Hepatocyte (in vitro differentiated cells): ENCODE measurements at regions not wholly inside any gene's neighbourhood (a gene's known extent, or its start where the extent isn't known, plus 50 kb on each side); places are given as distances from the start of the nearest gene placed in this dataset.

ENCODE experiments used
- DNase-seq: peaks from one replicate; pipeline ENCODE4 v3.0.0-alpha.2; 2016; ENCODE audit warnings: low spot score
- H2AFZ ChIP-seq: fragments of 200-600 bp; sonication (generic); 2 replicates; pipeline ENCODE4 v1.6.0; 2016; ENCODE audit warnings: antibody characterized with exemption, mild to moderate bottlenecking
- H3K27ac ChIP-seq: fragments of 200-600 bp; sonication (generic); 2 replicates; pipeline ENCODE4 v1.5.1; 2016; ENCODE audit warnings: mild to moderate bottlenecking
- H3K27me3 ChIP-seq: fragments of 200-600 bp; sonication (generic); 2 replicates; pipeline ENCODE4 v1.6.1; 2016
- H3K36me3 ChIP-seq: fragments of 200-600 bp; sonication (generic); replicated peaks from 2 replicates; pipeline ENCODE4 v1.5.1; 2016; ENCODE audit warnings: low read depth; ENCODE audit not compliant: insufficient read depth
- H3K4me1 ChIP-seq: fragments of 200-600 bp; sonication (generic); 2 replicates; pipeline ENCODE4 v1.5.1; 2016; ENCODE audit warnings: mild to moderate bottlenecking, moderate library complexity; ENCODE audit not compliant: insufficient read depth
- H3K4me2 ChIP-seq: fragments of 200-600 bp; sonication (generic); 2 replicates; pipeline ENCODE4 v1.6.0; 2016
- H3K4me3 ChIP-seq: fragments of 200-600 bp; sonication (generic); 2 replicates; pipeline ENCODE4 v1.5.1; 2016; ENCODE audit warnings: mild to moderate bottlenecking
- H3K79me2 ChIP-seq: fragments of 200-600 bp; sonication (generic); 2 replicates; pipeline ENCODE4 v1.6.0; 2017; ENCODE audit warnings: mild to moderate bottlenecking
- H3K9me2 ChIP-seq: fragments of 200-600 bp; sonication (generic); replicated peaks from 2 replicates; pipeline ENCODE4 v1.6.0; 2017; ENCODE audit warnings: mild to moderate bottlenecking; ENCODE audit not compliant: insufficient read depth
- H3K9me3 ChIP-seq: fragments of 200-600 bp; sonication (generic); 2 replicates; pipeline ENCODE4 v1.5.1; 2016; ENCODE audit warnings: low read depth, mild to moderate bottlenecking
- H4K20me1 ChIP-seq: fragments of 200-600 bp; sonication (generic); 2 replicates; pipeline ENCODE4 v1.6.0; 2016; ENCODE audit warnings: mild to moderate bottlenecking; ENCODE audit not compliant: insufficient read depth, poor library complexity, severe bottlenecking
- EZH2 ChIP-seq: fragments of 200-600 bp; sonication (generic); IDR thresholded peaks from 2 replicates; pipeline ENCODE4 v1.6.1; 2016; ENCODE audit warnings: antibody characterized with exemption, mild to moderate bottlenecking, borderline replicate concordance
- EZH2phosphoT487 ChIP-seq: fragments of 200-600 bp; sonication (generic); IDR thresholded peaks from one replicate; pipeline ENCODE4 v1.6.1; 2018; ENCODE audit warnings: antibody characterized with exemption, mild to moderate bottlenecking, low read depth, moderate library complexity; ENCODE audit not compliant: unreplicated experiment, severe bottlenecking
- WGBS: methylation state at CpG from one replicate; pipeline ENCODE4 v1.1.6; 2016; ENCODE audit warnings: low lambda C conversion rate; ENCODE audit errors: missing lambda C conversion rate; 5-methylcytosine and 5-hydroxymethylcytosine counted together
- TF ChIP-seq, protein P1 (sequence below): fragments of 200-600 bp; sonication (generic); IDR thresholded peaks from 2 replicates; pipeline ENCODE4 v1.5.1; 2016; ENCODE audit warnings: antibody characterized with exemption, mild to moderate bottlenecking; ENCODE audit not compliant: poor library complexity

DNA sequence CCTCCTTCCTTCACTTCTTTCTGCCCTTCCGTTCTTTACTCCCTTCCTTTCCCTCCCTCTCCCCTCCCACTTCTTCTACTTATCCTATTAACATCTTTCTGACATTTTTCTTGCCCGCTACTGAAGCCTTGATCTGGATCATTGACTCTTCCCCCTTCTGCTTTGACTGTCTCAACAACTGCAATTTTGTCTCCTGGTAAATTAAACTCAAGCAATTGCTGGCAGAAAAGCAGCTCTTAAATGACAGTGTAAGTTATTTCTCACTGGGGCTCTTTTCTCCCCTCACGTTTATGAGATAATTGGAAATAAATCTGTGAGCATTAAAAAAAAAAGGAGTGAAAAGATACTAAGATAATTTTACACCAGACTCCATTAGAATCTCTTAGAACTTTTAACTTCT is 120.0 kb downstream of the SLC17A6 start:
- Histone ChIP-seq H3K9me3 (no peaks in the 10 kb centered on the region), H3K4me2 (no peak overlapping the region), H3K36me3 (no peaks in the 10 kb centered on the region), H3K27ac (no peak overlapping the region), H3K9me2 (no peaks in the 10 kb centered on the region), H4K20me1 (no peaks in the 10 kb centered on the region), H3K4me1 (no peaks in the 10 kb centered on the region), H3K4me3 (no peak overlapping the region), H3K79me2 (no peaks in the 10 kb centered on the region), H2AFZ (no peak overlapping the region), H3K27me3 (no peaks in the 10 kb centered on the region)
- DNase-seq: no peak
- WGBS: 68% methylated on average over 3 of the region's 3 CpGs
- TF ChIP-seq EZH2: no peak
- TF ChIP-seq, protein P1, sequence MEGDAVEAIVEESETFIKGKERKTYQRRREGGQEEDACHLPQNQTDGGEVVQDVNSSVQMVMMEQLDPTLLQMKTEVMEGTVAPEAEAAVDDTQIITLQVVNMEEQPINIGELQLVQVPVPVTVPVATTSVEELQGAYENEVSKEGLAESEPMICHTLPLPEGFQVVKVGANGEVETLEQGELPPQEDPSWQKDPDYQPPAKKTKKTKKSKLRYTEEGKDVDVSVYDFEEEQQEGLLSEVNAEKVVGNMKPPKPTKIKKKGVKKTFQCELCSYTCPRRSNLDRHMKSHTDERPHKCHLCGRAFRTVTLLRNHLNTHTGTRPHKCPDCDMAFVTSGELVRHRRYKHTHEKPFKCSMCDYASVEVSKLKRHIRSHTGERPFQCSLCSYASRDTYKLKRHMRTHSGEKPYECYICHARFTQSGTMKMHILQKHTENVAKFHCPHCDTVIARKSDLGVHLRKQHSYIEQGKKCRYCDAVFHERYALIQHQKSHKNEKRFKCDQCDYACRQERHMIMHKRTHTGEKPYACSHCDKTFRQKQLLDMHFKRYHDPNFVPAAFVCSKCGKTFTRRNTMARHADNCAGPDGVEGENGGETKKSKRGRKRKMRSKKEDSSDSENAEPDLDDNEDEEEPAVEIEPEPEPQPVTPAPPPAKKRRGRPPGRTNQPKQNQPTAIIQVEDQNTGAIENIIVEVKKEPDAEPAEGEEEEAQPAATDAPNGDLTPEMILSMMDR: no peak

DNA sequence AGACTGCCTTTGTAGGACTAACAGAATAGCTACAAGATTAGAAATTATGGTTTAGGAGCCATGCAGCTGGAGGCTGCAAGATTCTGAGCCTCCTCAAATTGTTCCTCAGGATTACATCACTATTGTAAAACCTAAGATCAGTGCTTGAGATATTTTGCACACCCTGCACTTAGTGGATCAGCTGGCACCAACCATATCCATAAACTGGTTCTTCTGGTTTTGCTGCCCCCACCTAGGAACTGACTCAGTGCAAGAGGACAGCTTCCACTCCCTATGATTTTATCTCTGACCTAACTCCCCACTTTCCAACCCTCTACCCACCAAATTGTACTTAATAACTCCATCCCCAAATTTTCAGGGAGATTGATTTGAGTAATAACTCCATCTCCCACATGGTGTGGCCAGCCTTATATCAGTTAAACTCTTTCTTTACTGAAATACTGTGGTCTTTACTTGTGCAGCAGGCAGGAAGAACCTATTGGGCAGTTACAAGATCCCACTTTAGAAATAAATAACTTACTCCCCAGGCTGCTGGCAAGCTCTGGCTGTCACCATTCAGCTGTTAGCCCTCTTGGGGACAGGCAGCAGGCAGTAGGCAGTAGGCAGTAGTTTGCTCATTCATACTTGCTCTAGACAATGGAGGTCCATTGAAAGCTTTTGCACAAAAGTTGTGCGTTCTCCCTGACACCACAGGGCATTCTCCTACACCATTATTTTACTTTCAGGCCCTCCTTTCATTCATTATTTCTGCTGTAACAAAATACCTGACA is 119.0 kb downstream of the SLC17A6 start:
- WGBS: 94% methylated on average over 1 of the region's 1 CpG
- H3K27ac ChIP-seq: no peak overlapping the region

DNA sequence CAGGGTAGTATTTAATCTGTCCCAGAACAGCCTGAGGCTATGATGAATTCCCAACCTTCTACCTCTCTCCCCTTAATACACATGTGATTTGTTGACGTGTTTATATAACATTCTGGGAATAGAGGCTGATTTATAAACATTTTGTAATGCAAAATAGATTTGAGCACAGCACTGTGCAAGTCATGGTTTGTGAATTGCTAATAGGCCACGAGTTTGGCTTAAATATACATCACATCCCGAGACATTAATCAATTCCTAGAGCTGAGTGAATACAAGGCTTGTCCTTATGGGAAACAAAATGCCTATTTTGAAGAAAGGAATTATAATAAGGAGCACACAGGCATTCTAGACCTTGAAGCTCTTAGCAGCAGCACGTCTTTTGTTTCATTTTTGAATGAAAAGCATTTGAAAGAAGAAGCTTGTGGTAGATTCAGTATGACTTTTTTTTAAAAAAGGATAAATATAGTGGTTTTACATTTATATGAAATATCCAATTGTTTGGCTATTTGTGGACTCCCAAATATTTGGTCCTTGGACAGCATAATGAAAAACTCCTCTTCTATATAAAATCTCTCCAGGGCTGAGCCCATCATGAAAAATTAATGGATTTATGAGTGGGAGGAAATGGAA is 116.4 kb downstream of the SLC17A6 start:
- no peaks in the 10 kb centered on the region for H3K4me1 ChIP-seq
- WGBS: 64% methylated on average over 4 of the region's 4 CpGs
- peak overlapping the region; percentile 8 for H2AFZ ChIP-seq
- no peaks in the 10 kb centered on the region for H4K20me1 ChIP-seq
- H3K4me3 ChIP-seq: no peak overlapping the region
- no peaks in the 10 kb centered on the region for H3K9me2 ChIP-seq
- DNase-seq: no peak
- H3K27ac ChIP-seq: no peak overlapping the region
- no peaks in the 10 kb centered on the region for H3K9me3 ChIP-seq
- no peaks in the 10 kb centered on the region for H3K79me2 ChIP-seq
- H3K36me3 ChIP-seq: no peaks in the 10 kb centered on the region
- TF ChIP-seq EZH2 (no peak), EZH2phosphoT487 (no peak)
- TF ChIP-seq, protein P1: no peak
- H3K27me3 ChIP-seq: no peaks in the 10 kb centered on the region
- no peak overlapping the region for H3K4me2 ChIP-seq

More for the DNA sequence above, 119.0 kb downstream of the SLC17A6 start:
- no peaks in the 10 kb centered on the region for H4K20me1 ChIP-seq
- H3K4me1 ChIP-seq: no peaks in the 10 kb centered on the region
- no peak overlapping the region for H3K4me3 ChIP-seq
- no peaks in the 10 kb centered on the region for H3K79me2 ChIP-seq
- H3K9me2 ChIP-seq: no peaks in the 10 kb centered on the region
- TF ChIP-seq EZH2phosphoT487 (no peak), EZH2 (no peak)
- TF ChIP-seq, protein P1: no peak
- H3K27me3 ChIP-seq: no peaks in the 10 kb centered on the region
- DNase-seq: no peak
- no peak overlapping the region for H2AFZ ChIP-seq
- H3K4me2 ChIP-seq: no peak overlapping the region
- no peaks in the 10 kb centered on the region for H3K9me3 ChIP-seq
- no peaks in the 10 kb centered on the region for H3K36me3 ChIP-seq
